GM03348 (cell line): ENCODE measurements at regions not wholly inside any gene's neighbourhood (a gene's known extent, or its start where the extent isn't known, plus 50 kb on each side); places are given as distances from the start of the nearest gene placed in this dataset.

Experiments used
- DNase-seq: peaks from one replicate; pipeline ENCODE4 v3.0.0; 2012; ENCODE audit warnings: low spot score

DNA sequence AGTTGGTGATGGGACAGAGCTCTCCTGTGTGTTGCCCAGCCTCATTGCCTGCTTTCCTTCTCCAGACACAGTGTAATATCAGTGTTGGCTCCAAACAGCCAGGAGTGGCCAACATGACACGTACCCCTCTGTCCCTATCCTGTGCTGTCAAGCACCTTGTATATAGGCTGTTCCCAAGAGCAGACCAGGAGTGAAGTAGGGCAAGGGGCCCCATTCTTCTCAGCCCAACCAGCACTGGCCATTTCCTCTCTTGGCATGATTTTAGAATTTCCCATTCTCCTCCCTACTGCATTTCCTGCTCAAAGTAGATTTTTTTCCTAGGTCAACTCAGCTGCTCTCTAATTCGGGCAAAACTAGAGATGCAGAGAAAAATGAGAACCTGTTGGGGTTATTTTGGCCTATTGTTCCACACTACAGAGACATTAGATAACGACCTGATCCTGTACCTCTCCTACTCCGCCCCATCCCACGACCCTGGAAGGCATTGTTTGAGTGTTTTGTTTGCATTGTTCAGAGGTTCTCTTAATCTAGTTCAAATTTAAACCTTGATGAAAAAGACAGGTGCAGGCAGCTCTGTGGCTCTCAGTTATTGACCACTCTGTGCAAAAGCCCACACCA is 95.6 kb downstream of the RASSF10 start:
- no peak for DNase-seq

DNA sequence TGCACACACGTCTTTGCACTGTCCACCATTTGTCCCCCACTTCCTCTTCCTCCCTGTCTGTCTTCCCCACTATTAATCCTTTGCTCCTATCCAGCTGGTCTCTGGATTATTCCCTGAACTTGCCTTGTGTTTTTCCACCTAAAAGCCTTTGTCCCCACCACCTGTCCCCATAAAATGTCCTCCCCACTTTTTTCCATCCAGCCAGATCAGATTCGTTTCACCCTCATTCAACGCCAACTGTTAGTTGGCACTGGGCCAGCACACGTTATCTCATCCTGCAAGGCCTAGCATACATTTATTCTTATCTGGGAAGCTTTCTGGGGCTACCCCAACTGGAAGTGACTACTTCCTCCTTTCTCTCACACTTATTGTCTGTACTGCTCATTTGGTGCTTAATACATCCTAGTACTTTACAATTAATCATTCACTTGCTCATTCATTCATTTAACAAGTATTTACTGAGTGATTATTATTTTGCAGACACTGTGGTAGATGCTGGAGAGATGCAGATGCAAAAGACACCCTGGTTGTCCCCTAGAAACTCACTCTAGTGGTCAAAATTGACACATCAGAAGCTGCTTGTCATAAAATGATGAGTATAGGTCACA is 96.2 kb downstream of the RASSF10 start:
- DNase-seq = no peak

DNA sequence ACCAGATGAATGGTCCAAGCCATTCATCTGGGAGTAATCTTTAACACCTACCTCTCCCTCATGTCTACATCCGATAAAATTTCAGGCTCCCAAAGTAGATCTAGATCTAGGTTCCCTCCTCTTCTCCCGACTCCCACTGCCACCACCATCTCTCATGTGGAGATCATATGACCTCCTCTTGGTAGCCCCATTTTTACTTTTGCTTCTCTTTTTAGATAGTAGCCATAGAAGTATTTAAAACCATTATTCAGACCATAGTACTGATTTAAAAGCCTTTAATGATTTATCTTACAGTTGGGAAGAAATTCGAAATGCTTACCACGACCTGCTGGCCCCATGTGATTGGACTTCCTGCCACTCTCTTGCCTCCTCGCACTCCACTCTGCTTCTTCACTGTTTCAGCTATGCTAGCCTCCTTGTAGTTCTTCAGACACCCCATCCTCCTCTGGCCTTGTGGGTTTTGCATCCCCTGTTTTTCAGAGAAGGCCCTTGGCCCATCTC is 98.5 kb downstream of the RASSF10 start:
- no peak for DNase-seq

DNA sequence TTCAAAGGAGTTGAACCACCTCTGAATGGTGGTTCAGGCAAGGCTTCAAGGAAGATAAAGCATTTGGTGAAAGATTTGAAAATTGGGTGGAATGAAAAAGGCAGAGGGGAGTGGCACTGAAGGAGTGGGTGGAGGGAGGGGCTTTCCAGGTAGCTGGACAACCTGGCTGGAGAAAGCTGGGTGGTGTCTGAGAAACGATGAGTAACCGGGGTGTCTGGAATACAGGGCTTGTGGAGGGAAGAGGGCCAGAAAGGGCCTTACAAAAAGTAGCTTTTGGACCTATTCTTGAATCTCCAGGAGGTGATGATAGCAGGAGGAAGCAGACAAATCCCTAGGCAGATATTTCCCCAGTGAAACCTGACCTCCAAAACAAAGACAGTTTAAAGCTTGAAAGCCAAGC is 99.3 kb downstream of the RASSF10 start:
- no peak for DNase-seq

DNA sequence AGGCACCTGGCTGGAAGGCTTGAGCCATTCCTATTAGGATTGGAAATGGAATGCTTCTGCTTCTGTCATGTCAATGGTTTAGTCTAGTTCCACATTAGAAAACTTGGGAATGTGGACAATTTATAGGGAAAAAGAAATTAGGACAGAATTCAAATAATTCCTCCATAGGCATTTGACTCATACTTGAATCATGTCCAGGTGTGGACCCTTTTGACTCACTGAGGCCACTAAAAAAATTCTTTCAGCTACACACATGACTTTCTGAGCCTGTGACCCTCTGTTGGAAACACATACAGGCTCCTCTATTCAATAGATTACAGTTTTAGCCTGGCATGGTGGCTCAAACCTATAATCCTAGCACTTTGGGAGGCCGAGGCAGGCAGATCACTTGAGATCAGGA is 100.5 kb downstream of the RASSF10 start:
- no peak for DNase-seq

DNA sequence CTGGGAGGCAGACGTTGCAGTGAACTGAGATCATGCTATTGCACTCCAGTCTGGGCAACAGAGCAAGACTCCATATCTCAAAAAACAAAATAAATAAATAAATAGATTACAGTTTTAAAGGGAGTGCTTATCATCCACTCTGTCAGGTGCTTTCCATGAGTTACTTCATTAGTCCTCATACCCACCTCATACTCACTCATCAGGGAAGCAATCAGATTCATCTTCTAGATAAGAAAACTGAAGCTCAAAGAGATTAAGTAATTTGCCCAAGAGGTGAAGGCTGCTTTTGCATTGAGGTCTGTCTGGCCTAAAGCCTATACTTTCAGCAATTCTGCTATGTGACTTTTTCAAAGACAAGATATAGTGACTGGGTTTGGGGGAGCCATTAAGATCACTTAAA is 101.0 kb downstream of the RASSF10 start:
- DNase-seq = no peak

DNA sequence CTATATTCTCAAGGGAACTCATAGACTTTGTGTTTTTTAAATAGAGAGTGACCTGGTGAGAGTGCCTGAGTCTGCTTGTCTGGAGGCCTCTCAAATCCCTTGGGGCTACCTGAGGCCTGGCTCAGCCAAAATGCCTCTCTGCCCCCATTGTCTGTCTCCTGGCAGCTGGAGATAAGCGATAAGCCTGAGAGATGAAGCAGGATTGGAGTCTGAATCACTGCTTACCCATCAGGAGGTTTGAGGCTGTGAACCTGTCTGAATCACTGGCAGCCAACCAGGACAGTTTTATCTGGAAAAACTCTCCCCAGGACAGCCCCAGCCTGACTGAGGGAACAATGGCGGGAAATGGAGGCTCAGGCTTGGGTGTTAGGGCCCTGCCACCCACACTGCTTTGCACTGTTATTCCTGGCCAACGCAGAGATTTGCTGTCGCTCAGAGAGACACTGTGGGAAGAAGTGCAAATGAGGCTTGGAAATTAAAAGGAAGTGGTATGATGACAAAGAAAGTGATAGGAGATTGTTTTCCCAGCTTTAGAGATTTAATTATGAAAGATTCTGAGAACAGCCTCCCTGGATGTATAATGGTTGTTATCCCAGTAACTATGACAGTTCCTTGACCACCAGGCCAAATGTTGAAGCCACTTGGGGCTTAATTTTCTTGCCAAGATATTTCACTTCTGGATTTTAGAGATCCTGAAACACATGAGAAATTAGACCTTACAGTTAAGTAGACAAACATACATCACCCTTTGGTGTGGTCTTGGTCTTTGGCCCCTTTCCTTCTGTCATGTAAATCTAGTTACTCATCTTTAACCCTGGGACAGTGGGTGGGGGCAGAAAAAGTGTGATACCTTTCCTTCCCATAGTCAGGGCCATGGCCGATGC is 102.1 kb downstream of the RASSF10 start:
- DNase-seq = peak; percentile 20

DNA sequence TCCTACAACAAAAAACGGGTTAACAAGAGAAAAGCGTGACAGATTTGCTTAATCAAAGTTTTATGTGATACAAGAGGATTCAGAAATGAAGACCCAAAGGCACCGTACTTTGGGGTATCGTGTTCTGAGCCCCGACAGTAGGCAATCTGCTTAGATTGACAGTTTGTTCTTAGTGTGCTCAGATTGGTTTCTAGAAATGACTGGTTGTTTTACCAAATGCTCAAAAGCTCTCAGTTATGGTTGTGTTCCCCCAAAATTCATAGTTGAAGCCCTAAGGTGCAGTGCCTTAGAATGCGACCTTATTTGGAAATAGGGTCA is 102.7 kb downstream of the RASSF10 start:
- no peak for DNase-seq

DNA sequence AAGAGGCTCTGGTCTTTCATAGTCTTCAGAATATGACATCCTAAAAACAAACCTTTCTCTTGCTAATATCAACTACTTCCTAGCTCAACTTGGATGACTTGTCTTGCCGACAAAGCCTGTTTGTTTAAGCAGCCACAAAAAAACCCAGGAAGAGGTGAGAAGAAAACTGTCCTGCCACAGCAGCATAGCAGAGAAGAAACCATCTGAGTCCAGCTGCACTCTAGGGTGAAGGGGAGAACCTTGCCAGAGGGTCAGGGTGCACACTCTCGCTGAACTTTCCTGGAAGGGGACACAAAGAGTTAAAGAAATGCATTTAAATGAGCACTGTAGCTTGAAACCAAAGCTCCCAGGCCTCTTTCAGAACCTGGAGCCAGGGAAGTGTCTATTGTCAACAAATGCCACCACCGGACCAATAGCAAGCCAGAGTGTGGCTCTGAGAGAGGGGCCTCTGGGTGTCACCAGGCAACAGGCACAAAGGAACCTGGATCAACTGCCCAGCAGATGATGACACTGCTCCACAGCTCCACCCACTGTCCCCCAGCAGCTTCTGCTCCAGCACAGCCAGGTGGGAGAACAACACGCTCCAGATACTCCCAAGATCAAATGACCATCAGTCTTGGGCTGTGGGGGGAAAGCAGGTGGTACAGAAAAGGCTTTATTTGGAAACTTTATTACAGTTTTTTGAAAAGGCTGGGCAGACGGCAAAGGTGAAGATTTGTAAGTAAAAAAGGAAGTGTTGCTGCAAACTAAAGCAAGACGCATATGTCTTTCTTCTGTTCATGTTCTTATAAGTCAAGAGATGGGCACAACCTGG is 105.7 kb downstream of the RASSF10 start:
- DNase-seq = no peak

DNA sequence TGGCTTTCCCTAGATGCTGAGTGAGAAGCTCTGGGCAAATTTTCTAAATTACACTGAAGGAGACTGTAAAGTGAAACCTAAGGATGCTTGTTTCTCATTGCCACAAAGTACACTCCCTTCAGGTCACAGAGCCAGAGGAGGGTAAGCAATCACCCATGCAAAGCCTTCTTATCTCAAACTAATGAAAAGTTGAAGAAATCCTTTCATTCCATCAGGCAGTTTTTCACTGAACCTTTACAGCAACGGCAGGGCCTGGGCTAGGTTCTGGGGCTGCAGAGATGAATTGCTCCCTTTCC is 106.2 kb downstream of the RASSF10 start:
- DNase-seq = no peak

DNA sequence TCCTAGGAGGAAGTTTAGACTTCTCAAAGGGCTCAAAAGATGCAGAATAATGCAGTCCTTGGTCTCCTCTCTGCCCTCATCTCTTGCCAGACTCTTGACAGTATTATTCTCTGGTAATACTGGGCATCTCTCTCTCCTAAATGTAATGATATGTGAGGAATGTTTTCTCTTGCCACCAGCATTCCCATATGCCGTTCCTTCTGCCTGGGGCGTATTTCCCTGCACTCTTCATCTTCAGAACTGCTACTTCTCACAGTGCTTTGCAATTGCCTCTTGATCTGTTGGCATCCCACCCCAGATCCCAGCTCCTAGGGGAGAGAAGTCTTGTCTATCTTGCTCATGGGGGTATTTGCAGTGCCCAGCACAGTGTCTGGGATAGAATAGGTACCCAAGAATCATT is 107.4 kb downstream of the RASSF10 start:
- DNase-seq = no peak

DNA sequence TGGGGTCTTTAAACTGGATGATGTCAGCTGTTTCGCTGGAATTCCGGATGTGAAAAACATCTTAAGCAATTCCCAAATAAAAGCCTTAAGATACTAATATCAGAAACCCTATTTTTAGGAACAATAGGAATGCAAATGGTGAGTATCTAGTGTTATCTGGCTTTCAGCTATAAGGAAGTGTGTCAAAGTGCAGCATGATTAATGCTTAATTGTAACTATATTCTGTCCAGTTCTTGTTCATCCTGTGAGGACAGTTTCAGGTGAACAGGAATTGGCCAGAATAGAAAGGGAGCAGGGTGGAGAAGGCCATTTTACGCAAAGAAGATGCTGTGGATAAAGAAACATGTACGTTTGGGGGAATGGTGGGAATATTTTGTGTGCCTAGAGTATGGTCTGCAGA is 108.2 kb downstream of the RASSF10 start:
- DNase-seq = no peak

DNA sequence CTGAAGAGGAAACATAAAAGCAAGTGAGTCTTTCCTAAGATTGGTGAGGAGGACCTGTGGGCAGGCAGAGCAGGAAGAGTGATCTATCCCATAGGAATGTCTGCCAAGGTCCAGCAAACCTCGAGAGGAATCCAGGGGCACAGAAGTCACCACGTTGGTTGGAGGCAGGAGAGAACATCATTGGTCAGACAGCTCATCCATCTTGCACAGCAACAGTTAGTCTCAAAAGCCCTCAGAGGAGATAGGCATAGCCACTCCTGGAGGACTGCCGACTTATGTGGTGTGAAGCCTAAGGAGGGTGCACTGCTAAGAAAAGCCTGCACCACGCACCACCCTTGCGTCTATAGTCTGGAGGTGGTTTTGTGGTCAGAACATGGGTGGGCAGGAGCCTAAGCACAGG is 109.1 kb downstream of the RASSF10 start:
- peak; percentile 91 for DNase-seq

DNA sequence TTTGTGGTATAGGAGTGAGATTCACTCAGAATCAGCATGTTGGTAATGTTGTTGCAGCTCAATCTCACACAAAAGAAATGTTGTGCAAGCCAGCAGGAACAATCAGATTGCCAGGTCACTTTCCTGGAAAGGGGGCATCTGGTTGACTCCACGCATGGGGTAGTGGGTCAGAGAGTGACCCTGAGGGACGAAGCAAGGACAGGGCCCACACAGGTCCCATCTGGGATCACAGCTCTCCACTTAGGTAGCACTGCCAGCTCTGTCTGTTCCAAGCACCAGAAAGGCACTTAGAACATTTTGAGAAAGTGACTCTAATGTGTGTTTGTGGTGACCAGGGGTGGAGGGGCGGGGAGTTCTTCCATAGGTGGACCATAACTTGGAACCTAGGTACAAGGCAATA is 109.5 kb downstream of the RASSF10 start:
- DNase-seq = no peak

DNA sequence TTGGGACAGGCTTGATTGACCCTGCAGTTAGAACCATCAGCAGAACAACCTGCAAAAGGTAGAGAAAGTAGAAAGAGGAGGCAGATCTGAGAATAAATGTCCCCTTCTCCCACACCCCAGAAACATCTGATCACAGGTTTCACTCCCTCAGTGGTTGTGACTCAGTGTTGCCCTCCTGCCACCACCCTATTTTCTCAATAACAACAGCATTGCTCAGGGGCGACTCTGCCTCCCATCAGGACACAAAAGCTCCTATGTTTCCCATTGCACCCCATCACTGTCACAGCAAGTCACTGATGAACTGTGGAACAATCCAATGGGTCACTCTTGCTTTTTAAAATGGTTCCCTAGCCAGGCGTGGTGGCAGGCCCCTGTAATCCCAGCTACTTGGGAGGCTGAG is 110.2 kb downstream of the RASSF10 start:
- DNase-seq = no peak

DNA sequence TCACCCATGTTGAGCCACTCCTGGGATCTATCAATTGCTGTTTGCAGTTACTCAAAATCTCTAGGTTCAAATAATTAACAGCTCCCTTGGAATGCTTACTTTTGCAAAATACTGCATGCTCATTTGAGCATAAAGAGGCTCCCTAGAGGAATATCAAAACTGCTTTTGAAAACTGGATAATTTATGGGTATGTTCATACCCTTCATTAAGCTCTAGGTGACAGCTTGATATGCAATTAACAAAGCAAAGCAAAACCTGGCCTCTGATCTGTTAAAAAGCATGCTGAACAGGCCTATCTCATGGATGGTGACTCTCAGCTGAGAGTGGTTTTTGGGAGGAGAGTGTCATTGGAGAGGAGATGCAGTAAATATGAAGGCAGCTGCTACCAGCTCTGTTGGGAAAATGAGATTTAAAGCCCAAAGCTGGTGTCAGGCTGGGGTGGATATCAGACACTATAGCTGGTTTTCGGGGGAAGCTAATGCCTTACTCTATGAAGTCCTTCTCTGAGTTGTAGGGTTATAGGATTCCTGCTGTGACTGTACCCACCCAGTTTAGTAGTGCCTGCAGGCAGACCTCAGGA is 110.9 kb downstream of the RASSF10 start:
- no peak for DNase-seq

DNA sequence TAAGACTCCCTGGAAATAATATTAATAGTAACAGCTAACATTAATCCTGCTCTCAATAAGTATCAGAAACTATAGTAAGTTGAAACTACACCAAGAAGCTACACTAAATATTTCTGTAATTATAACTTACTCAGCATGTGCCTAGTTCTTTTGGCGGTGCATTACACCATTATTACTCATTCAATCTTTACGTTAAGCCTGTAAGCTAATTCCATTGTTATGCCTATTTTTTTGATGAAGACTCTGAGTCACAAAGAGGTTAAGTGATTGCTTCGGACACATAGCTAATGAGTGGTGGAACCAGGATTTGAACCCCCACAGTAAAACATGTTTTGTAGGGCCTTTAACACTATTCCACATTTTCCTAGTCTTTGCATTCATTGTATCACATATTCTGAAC is 111.6 kb downstream of the RASSF10 start:
- no peak for DNase-seq

DNA sequence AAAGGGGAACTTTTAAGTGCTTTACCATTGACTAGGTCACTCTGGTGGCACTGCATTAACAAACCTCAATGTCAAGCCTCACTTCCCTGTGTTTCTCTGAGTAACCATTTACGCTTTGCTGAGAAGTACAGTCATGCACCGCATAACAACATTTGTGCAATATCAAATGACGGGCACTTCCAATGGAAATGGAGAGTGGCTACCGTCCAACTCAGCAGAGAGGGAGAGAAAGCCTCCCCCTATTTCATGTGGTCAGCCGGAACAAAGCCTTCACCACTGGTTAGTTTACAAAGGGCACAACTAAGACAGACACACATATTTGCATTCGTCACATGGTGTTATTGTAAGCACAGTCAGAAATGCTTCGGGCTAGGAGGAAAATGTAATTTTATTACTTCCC is 117.3 kb downstream of the RASSF10 start:
- DNase-seq = no peak

DNA sequence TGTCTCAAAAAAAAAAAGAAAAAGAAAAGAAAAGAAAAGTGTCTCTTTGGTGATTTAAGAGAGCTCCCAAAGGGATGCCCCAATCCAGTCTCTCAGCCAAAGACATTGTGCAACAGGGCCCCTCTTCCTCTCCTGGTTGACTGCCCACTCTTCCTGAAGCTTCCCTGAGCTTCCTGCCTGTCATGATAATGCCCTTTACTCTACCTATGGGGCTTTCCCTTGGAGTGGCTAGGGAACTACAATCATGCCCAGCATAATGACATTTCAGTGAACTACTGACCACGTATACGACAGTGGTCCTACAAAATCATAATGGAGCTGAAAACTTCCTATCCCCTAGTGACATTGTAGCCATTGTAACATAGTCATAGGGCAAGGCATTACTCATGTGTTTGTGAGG is 118.0 kb downstream of the RASSF10 start:
- DNase-seq = no peak

DNA sequence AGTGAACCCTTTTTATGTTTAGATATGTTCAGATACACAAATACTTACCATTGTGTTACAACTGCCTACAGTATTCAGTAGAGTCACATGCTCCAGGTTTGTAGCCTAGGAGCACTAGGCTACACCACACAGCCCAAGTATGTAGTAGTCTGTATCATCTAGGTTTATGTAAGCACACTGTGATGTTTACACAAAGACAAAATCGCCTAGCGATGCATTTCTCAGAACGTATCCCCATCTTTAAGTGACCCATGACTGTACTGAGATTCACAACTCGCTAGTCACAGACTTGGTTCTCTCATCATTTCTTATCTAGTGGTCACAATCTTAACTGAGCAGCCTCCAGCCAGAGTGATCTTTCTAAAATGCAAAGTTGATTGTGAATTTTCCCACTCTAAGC is 119.2 kb downstream of the RASSF10 start:
- DNase-seq = no peak

DNA sequence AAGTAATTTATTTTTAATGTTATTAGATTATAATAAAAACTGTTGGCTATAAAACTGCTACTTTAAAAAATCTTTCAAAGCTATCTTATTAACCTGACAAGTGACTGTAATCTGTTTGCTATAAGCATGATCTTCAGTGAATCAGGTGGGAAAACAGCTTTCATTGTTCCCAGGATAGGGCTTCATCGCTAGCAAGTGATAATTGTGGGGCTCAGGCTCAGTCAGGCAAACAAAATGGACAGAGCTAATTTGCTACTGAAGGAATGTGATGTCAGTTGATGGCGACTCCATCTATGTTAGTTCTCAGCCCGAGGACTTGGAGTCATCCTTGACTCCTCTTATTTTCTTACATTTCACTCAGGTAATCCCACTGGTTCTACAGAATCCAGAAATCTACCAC is 125.0 kb downstream of the RASSF10 start:
- no peak for DNase-seq

DNA sequence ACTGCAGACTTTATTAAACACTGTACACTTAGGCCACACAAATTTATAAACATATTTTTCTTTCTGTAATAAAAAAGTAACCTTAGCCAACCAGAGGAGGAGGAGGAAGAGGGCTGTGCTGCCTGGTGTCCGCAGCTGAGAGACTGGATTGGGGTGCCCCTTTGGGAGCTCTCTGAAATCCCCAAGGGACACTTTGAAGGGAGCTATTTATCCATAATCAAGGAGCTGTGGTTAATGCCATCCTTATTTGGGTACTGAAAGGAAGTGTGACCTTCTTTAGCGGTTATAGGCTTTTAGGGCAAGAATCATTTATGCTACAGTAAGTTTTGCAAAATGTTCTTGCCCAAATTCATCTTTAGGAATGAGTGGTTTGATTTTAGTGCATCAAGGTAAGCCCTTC is 125.8 kb downstream of the RASSF10 start:
- DNase-seq = no peak
